ENCODE measurements at regions not wholly inside any gene's neighbourhood (a gene's known extent, or its start where the extent isn't known, plus 50 kb on each side); places are given as distances from the start of the nearest gene placed in this dataset.

DNA sequence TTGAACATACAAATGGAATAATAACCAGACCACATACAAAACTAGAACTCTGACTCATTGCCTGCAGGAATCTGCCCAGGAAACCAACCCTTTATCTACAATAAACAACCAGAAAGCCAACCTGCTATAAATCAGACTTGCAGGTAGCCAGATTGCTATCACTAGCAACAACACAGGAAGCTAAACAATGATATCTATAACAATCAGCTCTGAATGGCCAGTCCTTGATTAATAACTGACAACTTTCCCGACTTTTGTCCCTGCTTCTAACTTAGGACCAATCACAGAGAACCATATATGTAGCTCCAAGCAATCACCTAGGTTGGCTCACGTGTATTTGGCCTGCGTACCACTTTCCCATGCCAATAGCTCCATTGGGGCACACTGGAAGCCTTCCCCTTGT lies 470.8 kb downstream of the RIT2 start:
- DNase-seq: no peak

DNA sequence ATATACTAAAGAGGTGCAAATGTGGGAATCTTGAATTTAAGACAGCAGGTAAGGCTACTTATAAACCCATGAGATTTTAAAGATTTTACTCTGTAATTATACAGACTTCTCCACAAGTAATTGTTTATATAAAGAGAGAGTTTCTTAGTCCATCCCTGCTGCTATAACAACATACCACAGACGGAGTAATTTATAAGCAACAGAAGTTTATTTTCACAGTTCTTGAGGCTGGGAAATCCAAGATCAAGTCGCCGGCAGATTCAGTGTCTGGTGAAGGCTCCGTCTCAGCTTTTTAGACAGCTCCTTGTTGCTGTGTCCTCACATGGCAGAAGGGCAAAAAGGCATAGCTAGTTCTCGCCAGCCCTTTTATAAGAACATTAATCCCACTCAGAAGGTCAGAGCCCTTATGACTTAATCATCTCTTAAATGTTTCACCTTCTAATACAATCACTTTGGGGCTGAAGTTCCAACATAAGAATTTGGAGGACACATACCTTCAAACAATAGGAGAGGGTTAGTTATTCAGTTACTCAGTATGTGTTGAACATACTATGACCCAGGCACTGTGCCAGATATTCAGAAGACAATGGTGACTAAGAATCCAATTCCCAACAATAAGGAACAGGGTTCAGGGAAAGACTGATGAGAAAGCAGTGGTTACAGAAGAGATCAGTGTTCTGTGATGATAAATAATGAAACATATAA lies 466.0 kb downstream of the RIT2 start:
- DNase-seq: no peak

DNA sequence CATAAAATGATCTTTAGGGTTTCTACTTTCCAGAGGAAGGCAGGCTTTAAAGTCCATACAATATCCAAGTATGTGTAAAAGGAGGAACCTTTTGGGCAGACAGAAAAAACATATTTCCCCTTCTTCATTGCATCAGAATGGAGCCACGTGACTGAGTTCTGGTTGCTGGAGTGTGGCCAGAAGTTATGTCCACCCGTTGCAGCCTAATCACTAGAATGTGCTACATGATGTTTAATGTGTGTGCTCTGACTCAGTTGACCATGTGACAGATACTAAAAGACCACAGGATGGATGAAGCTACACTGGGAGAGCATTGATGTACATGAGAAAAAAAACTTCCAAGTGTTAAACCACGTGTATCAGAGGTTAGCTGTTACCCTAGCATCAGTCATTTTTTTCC lies 460.9 kb downstream of the RIT2 start:
- no peak for DNase-seq

DNA sequence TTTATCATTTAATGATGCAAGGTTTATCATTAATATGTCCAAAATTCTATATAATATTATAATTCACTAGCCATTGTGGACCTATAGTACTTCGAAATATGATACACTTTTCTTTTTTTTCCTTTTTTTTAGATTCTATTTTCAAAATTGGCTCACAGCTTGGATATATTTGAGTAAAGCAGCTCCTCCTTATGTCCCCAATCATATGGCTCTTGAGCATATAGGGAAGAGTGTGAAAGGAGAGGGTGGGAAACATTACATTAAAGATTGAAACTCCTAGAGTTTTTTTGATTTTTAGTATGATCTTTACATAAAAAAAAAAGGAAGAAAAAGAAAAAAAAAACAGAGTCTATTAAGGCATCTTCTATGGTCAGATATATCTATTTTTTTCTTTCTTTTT lies 457.9 kb downstream of the RIT2 start:
- no peak for DNase-seq

DNA sequence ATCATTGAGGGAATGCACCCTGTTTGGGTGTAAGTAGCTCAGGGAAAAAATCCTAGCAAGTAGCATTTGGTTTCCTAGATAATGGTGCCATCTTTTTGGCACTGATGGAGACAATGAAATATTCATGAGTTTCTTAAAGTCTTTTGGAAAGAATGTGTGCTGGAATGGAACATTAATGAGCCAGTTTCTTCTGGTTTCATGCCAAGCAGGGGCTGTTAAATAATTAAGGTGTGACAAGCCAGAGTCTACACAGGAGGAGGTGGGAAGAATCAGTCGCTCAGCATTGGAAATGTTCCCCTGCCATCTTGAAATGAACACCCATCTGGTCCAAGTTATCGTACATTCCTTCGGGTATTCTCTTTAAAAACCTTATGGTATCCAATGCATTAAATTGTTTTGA lies 457.3 kb downstream of the RIT2 start:
- no peak for DNase-seq

DNA sequence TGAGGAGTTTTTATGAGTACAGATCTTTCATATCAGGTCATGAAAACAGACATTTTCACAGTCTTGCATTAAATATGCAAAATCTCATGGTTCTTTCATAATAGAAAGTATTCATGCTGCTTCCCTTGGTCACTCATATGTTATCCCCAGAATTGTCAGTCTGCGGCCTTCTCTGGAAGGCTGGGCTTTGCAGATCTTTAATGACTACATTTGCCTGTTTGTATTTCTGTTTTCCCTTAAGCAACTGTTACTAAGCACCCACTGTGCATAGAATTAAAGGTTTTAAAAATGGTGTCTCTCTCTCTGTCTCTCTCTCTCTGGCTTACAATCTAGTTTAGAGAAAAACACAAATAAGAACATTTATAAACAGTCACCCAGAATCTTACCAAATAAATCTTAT lies 456.3 kb downstream of the RIT2 start:
- no peak for DNase-seq

DNA sequence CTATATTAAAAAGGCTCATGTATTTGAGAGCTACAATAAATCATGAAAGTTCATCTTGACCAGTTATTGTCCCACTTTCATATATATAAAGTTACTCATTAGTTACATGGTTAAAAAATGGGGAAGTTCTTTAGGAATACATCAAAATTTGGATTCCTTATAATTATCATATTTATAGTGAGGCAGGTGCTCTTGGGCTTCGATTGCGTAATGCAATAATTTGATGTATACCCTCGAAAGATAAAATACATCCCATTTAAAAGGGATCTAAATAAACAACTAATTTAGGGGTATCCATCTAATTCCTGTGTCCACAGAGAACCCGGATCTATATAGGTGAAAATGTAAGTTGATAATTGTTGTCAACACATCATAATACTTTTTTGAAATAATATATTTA lies 444.6 kb downstream of the RIT2 start:
- DNase-seq: no peak

DNA sequence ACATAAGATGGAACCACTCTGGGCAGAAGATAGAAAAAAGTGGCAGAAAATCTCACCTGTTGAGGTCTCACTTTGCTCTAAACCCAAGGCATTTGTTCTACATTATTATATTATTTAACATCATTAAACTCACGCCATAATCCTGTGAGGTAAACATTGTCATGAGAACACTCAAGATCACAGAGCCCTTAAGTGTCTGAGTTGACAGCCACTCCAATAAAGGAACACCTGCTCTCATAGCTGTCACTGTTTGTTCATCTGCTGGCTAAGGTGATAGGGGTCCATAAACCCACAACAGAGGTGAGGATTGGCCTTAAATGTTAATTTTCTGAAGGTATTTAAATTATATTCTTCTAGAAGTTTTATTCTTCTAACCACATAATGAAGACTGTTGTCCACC lies 439.7 kb downstream of the RIT2 start:
- DNase-seq: no peak

DNA sequence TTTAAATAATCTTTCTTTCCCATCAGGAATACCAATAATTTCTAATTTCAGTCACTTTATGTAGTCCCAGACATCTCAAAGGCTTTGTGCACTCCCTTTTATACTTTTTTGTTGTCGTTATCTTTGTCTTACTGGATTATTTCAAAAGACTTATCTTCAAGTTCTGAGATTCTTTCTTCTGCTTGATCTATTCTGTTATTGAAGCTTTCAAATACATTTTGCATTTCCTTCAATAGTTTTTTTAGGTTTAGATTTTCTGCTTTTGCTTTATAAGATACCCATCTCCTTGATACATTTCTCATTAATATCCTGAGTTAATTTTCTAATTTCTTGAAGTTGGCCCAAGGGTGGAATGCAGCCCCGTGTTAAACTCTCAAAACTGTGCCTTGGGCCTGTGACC lies 432.4 kb downstream of the RIT2 start:
- no peak for DNase-seq

DNA sequence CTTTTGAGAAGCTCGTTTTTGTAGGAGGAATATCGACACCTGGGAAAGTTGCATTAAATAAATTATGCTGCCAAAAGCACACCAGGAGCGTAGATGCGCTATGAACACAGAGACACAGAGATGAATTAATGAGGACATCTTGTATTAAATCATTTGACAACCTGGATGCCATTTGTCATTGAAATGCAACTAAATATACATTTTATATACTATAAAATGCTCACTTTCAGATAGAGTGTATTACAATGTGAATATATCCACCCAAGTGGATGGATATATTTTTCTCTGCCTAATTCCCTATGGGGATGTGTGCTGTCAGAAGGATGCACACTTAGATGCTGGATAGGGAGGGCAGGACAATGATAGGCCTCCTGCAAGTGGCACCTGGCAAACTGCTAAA lies 426.2 kb downstream of the RIT2 start:
- DNase-seq: no peak
